ENCODE measurements at regions not wholly inside any gene's neighbourhood (a gene's known extent, or its start where the extent isn't known, plus 50 kb on each side); places are given as distances from the start of the nearest gene placed in this dataset.

DNA sequence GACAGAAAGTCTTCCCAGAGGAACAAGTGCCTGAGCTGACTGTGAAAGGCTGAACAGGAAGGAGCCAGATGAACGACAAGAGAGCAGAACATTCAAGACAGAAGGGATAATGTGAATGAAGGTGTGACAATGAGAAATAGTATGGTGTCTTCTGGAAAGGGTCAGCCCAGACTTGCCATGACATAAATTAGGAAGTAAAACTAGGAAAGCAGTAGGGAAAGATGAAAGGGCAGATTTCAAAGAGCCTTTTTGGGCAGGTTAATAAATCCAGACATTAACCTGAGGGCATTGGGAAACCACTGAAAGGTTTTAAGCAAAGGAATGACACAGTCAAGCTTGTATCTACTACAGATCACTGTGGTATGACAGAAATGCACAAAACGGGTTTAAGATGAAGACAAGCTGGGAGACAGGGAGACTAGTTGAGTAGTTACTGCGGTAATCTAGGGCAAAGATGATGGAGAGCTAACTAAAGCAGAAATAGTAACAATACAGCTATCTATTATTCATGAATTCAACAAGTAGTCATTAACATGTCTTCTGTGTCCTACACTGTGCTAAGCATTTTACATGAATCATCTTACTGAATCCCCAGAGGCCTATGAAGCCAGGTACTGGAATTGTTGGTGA lies 580.9 kb upstream of the WWC1 start:
- no peak for DNase-seq (ENCODE audit: low spot score)

DNA sequence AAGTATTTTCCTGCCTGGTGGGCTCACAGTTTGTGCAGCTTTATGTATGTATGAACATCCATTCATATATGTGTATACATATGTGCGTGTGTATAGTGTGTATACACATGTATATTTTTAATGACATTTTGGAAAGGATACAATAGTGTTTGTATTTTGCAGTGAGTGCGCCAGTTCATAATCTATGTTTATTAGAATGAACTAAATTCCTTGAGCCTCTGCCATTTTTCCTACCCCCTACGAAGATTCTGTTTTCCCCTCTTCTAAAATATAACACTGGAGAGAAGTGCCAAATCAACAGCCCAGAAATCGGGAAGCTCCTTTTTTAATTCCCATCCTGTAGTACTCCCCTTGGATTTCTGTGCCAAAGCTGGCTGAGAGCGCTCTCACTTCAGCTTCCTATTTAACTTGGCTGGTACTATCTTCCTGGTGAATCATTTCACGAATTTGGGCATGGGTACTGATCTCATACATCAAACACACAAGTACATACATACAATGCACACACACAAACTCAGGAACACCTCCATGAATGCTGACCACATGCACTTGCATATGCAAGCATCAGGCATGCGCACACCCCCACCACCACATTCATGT lies 578.4 kb upstream of the WWC1 start:
- DNase-seq (ENCODE audit: low spot score) = no peak

DNA sequence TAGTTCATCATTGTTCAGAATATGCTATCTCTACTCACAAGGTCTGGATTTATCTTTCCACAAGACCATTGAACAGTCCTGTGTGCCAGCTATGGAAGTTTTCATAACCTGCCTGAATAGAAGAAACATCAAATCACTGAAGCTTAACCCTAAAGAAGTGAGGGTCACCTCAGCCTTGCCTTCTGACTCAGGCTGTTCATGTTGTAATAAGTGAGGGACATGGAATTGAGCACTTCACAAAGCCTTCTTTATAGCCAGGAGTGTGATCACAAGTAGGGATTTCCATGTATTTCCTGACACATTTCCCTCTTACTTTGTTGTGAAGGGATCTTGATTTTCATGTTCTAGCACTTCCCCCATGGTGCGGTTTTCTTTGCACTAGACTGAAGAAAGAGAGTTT lies 577.5 kb upstream of the WWC1 start:
- no peak for DNase-seq (ENCODE audit: low spot score)

DNA sequence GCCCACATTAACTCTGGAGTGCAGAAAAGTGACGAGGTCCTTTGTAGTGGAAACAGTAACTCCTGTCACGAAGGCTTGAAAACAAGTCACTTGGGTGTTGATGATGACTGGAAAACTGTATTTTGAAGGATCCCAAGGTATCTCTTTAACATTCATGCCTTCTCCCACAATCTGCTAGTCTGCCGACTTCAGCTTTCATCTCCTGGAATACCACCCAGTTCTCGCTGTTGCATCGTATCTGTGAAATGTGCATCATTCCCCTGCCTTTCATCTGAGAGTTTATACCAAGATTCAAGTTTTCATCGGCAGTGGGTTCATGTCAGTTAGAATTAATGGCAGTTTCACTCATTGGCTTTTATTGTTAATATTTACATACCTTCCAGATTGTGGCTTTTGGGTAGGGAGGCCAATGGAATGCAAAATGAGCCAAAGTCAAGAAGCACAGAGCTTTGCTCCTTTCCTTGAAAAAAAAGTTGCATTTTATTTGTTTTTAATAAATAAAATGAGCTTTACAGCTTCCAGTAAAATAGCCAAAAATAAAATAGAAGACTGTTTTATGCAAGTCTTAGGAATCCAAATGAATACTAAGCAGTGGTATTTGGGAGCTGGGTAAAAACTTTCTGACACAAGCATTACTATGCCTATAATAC lies 575.2 kb upstream of the WWC1 start:
- no peak for DNase-seq (ENCODE audit: low spot score)

DNA sequence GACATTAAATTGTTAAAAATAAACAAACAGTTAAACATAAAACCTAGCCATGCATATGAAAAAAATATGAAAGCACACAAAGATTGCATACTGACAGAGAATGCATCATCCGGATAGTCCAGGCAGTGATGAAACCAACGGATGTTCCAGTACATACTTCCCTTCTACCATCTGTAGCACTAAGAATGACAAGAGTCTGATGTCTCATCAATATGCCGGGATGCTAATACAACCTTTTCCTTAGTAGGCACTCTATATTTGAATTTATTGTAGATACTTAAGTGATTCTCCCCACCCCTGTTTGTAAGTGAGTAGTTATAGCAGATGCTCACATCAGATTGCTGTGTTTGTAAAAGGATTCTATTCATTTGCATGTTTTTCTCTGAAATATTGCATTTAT lies 571.2 kb upstream of the WWC1 start:
- no peak for DNase-seq (ENCODE audit: low spot score)

DNA sequence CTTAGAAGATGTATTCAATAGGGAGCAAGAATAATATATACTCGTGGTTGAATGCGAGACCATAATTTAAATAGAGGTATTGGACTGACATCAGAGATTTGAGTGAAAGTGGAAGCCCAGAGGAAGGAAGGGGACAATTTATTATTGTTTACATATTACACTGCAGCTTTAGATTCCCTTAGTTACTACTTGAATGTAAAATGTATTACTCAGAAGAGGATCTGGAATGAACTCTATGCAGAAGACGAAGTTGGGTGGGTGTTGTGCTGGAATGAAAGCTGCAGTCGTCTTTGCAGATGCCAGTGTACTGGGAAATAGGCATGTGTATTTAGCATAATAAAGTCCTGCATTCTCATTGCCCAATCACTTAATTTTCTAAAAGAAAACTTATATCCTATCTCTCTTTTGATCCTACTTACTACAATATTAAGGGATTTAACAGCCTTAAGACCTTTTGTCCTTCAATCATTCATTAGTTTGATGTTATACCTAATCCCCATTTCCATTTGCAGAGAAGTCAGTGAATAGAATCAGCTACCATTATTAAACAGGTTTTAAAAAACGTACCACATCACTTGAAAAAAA lies 570.7 kb upstream of the WWC1 start:
- DNase-seq (ENCODE audit: low spot score) = no peak

DNA sequence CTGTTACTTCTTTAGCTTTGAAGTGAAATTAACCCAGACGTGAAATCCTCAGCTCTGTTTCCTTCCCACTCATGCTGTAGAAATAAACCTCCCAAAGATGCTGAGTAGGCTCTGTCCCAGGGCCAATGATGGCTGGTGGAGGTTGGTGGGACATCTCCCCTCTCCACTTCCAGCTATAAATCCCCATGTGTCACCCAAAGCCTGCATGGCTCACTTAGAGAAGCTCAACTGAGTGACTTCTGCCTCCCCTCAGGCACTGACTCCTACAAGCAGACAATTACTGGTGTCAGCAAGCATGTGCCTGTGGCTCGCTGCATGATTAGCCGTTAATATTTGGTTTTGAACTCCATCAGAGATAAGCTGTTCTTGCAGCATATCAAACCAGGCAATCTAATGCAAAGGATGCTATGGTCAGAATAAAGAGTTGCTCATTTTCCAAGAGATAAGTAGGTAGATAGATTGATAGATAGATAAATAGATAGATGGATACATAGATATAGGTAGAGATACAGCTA lies 569.5 kb upstream of the WWC1 start:
- no peak for DNase-seq (ENCODE audit: low spot score)

DNA sequence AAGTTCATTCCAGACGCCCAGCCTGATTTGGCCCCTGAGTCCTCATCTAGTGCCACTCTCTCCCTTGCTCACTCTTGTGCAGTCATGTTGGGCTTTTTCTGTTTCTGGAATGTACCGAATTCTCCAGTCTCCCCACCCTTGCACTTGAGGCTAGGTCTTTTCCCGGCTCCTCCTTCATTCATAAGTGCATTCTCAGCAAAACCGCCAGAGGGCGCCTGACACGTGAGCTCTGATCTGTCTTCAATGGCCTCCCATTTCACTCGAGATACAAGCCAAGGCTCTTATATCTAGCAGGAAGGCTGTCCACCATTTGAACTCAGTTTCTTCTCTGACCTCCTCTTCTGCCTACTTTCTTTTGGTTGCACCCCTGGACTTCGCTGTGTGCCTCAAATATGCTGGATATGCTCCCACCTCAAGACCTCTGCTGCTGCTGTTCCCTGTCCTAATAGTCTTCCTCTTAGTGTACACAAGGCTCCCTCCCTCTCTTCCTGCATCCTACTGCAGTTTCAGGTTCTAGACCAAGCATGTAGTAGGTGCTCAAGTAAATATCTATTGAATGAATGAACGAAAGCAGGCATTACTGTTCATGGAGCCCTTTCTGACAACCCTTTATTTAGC lies 568.1 kb upstream of the WWC1 start:
- DNase-seq (ENCODE audit: low spot score) = peak; percentile 73

DNA sequence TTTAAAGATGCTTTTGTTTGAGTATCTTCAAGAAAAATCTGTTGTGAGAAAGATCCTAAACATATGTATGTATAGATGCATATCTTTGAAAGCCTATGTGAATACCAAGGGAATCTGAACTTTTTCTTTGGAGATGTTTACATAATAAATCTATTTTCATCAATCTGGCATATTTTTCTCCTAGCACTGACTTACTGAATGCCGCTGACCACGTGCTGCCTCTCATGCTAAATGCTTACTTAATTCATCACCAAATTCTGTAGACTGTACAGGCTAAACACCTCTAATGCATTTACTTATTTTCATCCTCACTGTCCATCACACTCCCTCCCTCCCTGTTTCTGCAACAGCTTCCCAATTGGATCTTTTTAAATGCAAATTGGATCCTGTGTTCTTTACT lies 566.2 kb upstream of the WWC1 start:
- DNase-seq (ENCODE audit: low spot score) = no peak

DNA sequence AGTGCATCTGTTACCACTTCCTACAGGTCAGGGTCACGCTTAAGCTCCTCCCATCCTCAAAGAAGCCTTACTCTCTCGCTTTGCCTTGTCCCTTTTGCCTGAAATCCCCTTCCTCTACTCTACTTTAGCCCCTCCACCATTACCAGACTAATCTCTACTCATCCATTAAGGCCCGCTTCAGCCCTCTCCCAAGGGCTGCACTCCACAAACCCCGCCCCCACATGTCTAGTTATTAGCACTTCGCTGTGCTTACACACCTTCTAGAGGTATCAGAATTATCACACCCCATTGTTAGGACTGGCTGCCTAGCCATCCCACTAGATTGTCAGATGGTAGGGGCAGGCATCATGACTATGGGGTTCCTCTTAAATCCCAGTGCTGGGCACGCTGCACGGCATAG lies 565.7 kb upstream of the WWC1 start:
- DNase-seq (ENCODE audit: low spot score) = no peak

DNA sequence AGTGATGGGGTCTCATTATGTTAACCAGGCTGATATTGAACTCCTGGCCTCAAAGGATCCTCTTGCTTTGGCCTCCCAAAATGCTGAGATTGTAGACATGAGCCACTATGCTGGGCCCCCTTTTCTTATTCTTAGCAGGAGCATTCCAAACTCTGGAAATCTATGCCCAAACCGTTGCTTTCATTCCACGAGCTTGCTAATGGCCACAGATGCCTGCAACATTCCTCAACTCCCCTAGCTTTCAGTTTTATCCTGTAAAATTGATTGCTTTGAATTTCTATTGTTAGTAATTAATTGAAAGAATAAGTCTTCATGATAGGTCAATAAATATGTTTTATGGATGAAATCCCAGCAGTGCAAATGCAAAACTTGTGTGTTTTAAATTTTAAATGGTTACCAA lies 564.8 kb upstream of the WWC1 start:
- DNase-seq (ENCODE audit: low spot score) = no peak

DNA sequence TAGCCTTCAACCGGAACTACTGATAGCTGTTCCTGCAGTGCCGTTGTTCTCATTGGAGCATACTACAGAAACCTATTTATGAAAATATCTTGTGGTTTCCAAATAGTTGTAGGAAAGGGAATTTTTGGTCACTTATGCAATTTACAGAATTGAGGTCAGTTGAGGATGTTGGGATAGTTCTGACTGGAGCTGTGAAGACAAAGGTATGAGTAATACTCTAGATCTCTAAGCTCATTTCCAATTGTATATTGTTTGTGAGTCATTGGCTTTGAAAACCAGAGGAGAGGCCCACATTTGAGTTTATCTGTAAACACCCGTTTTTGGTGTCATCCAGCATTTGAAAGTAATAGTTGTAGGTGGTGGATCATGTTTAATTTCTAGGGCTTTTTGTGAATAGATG lies 561.3 kb upstream of the WWC1 start:
- DNase-seq (ENCODE audit: low spot score) = peak; percentile 43

DNA sequence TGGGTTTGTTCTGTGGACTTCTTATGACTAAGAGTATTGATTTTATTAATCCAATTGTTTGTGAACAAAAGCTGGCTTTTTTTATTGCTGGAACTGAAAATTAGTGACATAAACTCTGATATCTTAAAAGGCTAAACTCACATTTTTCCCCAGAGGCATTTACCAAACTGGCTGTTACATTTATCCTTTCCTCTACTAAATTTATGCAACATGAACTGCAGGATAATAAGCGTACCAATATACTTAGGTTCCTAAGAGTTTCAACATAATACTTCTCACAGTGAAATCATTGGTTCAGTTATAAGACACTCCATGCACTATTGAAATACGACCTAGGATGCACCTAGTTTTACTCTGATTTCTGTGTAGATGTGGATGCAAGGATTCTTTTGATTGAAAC lies 560.8 kb upstream of the WWC1 start:
- DNase-seq (ENCODE audit: low spot score) = no peak

DNA sequence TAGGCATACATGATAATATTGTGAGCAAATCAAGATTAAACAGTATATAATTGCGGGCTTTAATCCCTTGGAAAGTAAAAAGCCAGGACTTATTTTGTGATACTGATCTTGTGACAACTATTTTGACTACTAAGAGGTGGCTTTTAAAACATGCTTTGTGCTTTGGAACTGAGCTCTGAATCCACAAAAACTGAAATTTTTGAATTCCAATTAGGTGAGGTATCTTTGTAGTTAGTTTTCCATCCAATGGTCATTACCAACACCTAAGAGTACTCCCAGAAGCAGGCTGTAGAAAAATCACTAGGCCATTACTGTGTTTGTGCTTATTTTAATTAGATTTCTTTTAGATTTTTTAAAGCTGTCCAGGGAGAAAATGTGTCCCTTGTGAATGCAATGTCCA lies 559.5 kb upstream of the WWC1 start:
- no peak for DNase-seq (ENCODE audit: low spot score)

DNA sequence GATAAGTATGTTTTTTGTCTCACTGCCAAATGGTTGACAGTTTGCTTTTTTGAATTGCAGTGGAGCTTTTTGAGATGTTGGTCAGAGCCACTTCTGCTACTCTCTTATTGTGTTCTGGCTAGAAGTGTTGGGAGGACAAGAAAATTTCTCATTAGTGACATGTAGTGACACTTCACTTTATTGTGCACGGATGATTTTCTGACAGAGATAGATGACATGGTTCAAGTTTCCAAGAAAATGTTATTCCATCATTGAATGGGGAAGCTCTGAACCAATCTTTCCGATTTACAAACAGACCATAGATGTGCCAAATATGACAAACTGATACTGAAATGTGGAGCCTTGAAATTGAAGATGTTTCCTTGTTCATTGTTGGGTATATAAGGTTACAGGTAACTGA lies 558.9 kb upstream of the WWC1 start:
- no peak for DNase-seq (ENCODE audit: low spot score)

DNA sequence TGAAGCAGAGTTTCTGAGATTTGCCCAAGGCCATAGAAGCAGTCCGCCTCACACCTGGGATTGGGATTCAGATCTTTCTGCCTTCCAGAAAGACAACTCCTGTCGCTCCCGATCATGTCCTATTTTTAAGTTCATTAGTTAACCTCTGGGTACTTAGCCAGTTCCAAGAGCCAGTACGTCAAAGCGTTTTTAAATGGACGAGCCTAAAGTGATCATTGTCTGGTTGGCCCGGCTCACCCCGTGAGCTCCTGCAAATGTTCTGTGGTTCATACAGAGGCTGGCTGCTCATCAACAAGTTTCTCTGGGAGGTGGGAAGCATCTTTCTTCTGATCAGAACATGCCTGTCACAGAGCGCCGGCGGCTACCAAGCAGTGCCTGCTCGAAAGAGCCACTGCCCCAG lies 554.5 kb upstream of the WWC1 start:
- DNase-seq (ENCODE audit: low spot score) = no peak

DNA sequence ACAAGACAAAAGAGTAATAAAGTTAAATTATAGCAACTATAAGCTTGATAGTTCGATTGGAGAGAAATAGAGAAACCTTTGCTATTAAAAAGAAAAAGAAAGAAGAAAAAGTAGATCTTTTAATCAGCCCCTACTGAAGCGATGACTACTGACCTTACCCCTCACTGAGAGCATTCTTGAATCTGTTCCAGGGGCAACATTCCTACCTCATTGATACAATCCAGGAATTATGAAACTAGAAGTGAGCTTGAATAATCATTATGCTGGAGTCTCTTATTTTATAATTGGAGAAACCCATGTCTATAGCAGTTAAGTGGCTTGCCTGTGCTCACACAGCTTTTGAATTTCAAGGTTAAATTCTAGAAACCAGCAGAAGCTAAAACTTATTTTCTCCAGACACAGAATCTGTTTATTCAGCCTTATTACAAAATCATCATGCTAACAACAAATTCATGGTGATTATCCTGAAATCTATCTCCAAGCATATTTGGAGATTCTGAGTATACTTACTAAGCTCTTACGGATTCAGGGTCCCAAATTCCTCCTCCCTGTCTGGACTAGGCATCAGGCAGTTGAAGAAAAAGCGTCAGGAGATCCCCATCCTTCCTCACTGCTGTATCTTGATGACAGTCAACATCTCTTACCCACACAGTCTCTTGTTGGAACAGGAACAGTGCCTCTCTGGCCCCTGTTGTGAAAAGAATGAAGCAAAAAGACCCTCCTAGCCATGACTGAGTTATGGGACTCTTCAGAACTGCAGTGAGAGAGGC lies 547.6 kb upstream of the WWC1 start:
- no peak for DNase-seq (ENCODE audit: low spot score)

DNA sequence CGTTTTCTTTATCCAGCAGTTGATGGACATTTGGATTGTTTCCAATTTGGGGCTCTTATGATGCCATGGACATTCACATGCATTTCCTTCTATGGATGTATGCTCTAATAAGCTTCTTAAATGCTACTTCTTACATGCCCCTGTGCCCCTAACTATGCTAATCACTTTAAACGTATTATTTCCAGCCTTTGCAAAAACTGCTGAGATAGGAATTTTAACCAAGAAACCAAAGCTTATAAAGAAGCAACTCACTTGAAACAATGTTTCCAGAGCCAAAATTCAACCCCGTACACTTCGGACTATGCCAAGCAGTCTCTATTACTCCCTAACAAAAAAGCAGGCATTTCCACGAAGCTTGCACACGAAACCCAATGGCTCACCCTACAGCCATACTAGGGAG lies 545.6 kb upstream of the WWC1 start:
- DNase-seq (ENCODE audit: low spot score) = no peak

DNA sequence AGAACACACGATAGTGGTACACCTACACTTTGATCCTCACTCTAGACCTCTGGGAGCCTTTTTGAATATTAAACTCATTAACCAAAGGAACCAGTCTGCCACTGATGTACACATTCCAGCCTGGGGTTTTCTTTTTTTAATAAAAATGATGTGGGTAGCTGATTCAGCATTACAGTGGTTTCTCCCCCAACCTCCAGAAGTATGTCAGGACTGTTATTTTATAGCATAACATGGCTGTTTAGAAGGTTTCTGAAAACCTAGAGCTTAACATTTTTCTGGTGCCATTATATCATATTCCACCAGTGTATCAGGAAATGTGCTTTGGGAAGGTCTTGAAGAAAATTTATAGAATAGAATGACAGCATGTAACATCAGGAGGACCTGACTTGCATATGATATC lies 540.9 kb upstream of the WWC1 start:
- no peak for DNase-seq (ENCODE audit: low spot score)

DNA sequence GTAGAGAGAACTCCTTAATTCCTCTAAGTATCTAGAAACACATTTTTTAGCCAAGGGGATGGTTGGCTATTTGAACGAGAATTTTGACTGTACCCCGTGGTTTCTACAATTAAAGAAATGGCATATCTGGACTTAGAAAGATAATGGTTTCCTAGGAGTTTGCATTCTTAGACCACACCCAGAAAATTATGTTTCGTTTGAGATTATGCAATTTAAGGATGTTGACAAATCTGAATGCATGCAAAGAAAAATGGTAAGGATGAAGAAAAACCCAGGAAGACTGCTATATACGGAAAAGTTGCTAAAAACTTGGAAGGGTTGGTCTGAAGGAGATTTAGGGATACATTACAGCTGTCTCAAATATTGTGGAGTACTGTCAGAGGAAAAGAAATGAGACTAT lies 538.5 kb upstream of the WWC1 start:
- no peak for DNase-seq (ENCODE audit: low spot score)

DNA sequence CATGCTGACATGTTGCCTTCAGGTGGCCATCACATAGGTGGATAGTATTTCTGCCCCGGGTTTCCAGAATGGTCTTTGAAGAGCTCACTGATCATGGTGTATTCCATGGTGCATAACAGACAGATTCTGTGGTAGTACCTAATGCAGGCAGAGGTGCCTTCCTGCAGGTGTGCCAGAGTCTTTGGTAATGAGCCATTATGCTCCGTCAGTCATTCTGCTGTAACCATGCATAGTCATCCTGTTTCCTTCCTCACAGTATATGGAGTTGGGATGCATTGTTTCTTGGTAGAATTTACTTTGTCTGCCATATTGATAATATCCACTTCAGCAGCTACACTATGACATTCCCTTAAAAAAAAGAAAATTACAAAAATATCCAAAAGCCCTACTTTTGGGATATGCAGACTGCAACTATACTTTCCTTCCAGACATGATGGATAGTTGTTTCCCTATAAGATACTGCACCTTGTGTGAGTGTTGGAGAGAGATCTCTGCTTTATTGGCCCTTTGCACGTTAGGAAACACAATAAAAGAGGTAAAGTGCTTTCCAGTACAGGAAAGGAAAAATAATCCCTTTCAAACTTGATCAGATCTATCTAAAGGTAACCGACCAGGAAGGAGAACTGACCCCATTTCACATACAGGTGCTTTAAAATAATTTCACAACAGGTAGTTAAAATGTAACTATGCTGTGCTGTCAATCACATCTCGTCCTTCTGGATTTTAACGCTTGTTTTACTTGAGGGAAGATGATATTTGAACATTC lies 537.5 kb upstream of the WWC1 start:
- no peak for DNase-seq (ENCODE audit: low spot score)

Measured in RKO (cell line).